Head of caudate nucleus (tissue), 42 donors: ENCODE measurements at regions not wholly inside any gene's neighbourhood (a gene's known extent, or its start where the extent isn't known, plus 50 kb on each side); places are given as distances from the start of the nearest gene placed in this dataset.
"Not testable (repeated sequence)": the region's sequence is repeated elsewhere in the genome, so short reads cannot be mapped to it uniquely, and the experiment has no call there.

Source experiments
- DNase-seq, 42 donors: peaks; one replicate each; pipeline versions ENCODE4 v3.0.0 to v3.0.0-alpha.2; 2020 to 2021; ENCODE audit warnings: mixed read lengths in 7 of 42
- intact Hi-C: fragments of 100-400 bp; cut with DNase I; formaldehyde crosslinking; loops from one replicate; pipeline ENCODE4 v1.15.0; 2022

DNA sequence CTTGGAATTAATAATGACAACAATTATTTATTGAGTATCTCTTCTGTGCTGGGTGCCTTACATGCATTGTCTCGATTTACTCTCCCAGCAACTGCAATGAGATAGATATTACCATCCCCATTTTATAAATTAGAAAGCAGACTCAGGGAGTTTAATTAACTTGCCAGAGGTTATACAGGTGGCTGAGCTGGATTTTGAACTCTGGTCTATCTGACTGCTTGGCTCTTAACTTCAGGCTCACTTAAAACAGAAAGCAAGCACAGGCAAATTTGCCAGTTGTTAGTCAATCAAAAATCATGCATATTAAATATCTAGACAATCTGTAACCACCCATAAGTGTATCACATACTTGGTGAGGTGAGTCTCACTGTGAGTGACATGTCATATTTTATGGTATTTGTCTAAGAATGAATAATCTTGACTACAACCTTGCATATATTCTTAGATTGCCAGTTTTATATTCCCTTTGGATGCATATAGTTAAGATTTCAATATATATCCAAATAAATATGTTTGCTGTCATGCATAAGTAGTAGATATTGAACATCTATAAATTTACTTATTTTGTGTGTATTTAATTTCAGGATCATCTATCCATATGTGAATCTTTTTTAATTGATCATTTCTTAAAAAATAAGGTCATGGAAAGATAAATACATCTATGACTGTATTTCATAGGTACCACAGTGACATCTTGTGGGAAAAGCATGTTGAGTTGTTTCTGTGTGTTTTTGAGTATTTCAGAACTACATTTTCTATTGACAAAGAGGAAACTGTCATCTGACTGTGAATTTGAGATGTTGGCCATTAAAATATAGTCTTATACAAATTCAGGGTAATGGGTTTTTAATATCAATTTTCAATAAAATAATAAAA lies 112.0 kb upstream of the ARHGAP42 start:
- intact Hi-C loops: loop anchor here (5.0 kb wide), 1 partner anchor 357 kb away; no protein-coding TSS in a partner anchor
- DNase-seq: no peak

DNA sequence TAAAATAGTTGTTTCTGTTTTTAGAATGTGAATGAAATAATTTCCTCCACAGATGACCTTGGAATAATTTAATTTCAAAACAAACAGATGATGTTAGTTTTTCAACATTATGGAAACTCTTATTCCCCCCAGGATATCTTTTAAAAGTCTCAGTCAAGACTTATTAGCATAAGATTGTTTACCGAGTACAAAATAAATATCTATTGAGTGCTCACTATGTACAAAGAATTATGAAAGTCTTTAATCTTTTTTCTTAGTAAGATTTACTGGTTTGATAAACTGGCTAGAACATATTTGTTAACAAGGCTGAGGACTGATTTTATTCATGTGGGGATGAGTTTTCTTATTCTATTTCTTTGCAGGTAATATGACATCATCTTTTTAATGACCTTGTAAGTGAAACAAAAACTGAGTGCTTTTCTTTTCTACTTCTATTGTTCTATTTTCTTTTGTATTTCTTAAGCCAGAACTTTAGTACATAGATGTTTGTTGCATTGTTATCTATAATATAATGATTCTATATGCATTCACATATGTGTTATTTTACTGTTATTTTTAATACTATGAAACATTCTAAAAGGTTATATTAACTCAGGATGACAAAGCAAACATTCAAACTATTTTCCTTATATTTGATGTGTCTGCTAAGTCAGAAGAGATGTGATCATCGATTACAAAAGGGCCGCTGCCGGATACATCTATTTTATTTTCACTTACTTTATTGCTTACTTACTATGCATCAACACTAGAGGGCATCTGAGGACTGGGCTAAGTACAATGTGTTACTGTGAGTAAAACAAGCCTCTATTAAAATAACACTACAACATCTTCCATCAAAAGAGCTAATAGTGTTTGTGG lies 111.0 kb upstream of the ARHGAP42 start:
- intact Hi-C loops: loop anchor here (5.0 kb wide), 1 partner anchor 356 kb away; no protein-coding TSS in a partner anchor
- DNase-seq: peak in 19 of 42 donors; percentile 9 to 70 (median 30)

- no peak for DNase-seq
- intact Hi-C loops: loop anchor here (5.0 kb wide), 1 partner anchor 356 kb away; no protein-coding TSS in a partner anchor
These were observed 110.4 kb upstream of the ARHGAP42 start for GRCh38 chr11:100576718-100577021.

DNA sequence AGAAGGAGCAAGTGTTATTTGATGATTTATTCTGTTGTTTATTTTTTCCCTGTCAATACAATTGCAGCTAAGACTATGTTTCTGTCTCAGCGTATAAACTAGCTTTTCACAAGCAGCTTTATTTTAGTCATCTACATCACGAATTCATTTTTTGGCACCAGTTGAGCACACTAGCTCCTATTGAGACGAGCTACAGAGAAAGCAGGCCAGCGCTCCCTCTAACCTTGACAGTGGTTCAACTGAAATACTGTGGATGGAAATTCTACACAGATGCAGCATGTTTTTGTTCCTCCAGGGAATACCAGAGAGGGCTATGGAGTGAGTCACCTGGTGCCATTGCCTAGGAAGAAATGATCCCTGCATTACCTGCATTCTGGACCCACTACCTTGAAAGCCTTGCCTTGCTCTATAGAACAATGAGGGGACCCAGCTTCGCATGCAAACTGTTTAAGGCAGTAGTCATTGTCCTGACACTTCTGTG lies 108.2 kb upstream of the ARHGAP42 start:
- intact Hi-C loops: loop anchor here (5.0 kb wide), 1 partner anchor 353 kb away; no protein-coding TSS in a partner anchor
- DNase-seq: no peak

- intact Hi-C loops: loop anchor here (5.0 kb wide), 1 partner anchor 276 kb away; no protein-coding TSS in a partner anchor
- peak in 2 of 42 donors; percentile 3 to 37 for DNase-seq
These were observed 105.8 kb upstream of the ARHGAP42 start for GRCh38 chr11:100581318-100581717.

- DNase-seq: no peak
- intact Hi-C loops: loop anchor here (5.0 kb wide), 1 partner anchor 273 kb away; no protein-coding TSS in a partner anchor
These were observed 102.7 kb upstream of the ARHGAP42 start for GRCh38 chr11:100584201-100584985.

GRCh38 chr11:100585728-100586127 lies 101.4 kb upstream of the ARHGAP42 start:
- DNase-seq: no peak
- intact Hi-C loops: no loop called here

- intact Hi-C loops: no loop called here
- DNase-seq: no peak
These were observed 100.6 kb upstream of the ARHGAP42 start for GRCh38 chr11:100586361-100587101.

DNA sequence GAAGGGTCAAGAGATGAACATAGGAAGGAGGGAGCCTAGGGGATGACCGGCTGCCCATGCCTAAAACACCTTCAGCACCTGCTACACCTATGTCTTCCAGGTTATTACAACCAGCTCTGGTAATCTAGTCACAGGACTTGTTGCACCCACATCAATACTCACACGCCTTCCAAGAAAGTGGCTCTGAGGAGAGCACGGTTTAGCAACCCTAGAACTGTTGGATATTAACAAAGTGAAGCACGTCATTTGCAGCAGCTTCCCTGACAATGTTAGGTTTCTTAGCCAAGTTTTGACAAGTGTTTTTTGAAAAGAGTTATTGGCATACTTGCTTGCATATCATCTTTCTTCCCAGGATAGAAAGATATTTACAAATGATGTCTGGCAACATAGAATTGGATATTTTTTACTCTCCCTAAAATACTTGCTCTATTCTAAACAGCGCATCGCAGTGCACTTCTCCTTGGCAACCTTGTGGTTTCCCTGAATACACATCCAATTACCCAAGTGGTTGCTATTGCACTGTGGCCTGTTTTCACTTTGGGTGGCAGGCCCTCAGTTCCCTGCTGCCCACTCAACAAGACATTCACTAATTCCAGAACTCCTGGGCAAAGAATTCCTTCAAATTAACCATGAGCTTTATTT lies 94.3 kb upstream of the ARHGAP42 start:
- DNase-seq: peak in 6 of 42 donors; percentile 8 to 44 (median 18)
- intact Hi-C loops: no loop called here

GRCh38 chr11:100593291-100593690 lies 93.8 kb upstream of the ARHGAP42 start:
- no peak for DNase-seq
- intact Hi-C loops: no loop called here

GRCh38 chr11:100594320-100594719 lies 92.8 kb upstream of the ARHGAP42 start:
- DNase-seq: no peak
- intact Hi-C loops: no loop called here

DNA sequence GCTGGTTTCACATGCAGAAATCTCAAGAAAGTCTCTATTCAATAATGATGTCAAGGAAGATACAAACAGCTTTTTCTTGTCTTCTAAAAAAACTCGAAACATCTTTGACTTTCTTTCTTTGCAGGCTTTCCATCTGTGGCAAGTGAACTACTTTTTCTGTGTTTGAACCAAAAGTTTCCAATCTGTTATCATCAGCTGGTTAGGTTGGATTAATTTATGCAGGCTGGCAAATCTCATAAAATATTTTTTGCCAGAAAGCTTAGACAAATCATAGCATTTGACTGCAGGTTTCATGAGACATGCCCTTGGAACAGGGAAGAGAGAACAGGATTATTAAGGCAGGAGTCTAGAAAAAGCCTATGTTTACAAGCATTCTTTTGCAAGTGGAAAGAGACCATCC lies 86.1 kb upstream of the ARHGAP42 start:
- DNase-seq: no peak
- intact Hi-C loops: no loop called here

DNA sequence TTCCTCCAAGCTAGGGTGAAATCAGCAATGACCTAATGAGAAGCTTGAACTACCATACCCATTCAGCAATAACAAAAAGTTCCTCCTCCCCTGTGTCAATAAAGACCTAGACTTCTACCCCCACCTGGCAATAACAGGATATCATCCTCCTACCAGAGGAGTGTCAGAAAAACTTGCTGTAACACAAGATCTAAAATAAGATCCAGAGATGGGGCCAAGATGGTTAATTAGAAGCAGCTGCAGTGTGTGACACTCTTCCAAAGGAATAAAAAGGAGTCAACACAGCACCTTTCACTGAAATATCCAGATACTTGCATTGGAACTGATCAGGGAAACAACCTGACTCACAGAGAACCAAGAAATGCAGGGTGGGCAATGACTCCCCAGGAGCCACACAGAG lies 84.4 kb upstream of the ARHGAP42 start:
- intact Hi-C loops: no loop called here
- no peak for DNase-seq

GRCh38 chr11:100607761-100608160 lies 79.3 kb upstream of the ARHGAP42 start:
- intact Hi-C loops, DNase-seq: not testable (repeated sequence)

GRCh38 chr11:100612766-100613165 lies 74.3 kb upstream of the ARHGAP42 start:
- intact Hi-C loops: no loop called here
- no peak for DNase-seq

- intact Hi-C loops: no loop called here
- DNase-seq: no peak
These were observed 68.2 kb upstream of the ARHGAP42 start for GRCh38 chr11:100618914-100619313.

GRCh38 chr11:100619484-100619883 lies 67.6 kb upstream of the ARHGAP42 start:
- no peak for DNase-seq
- intact Hi-C loops: no loop called here

DNA sequence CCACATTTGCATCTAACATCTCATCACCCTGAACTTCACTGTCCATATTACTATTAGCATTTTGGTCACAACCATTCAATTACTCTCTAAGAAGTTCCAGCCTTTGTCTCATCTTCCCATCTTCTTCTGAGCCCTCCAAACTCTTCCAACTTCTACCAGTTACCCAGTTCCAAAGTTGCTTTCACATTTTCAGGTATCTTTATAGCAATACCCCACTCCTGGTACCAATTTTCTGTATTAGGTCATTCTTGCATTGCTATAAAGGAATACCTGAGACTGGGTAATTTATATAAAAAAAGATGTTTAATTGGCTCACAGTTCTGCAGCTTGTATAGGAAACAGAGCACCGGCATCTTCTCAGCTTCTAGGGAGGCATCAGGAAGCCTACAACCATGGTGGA lies 64.7 kb upstream of the ARHGAP42 start:
- no peak for DNase-seq

More for the DNA sequence above, 64.7 kb upstream of the ARHGAP42 start:
- intact Hi-C loops: no loop called here
